CD4-positive, alpha-beta T cell treated with Interleukin-6 at 100 ng/mL for 8 hours (primary cell): ENCODE measurements at regions not wholly inside any gene's neighbourhood (a gene's known extent, or its start where the extent isn't known, plus 50 kb on each side); places are given as distances from the start of the nearest gene placed in this dataset.
"Not testable (repeated sequence)": the region's sequence is repeated elsewhere in the genome, so short reads cannot be mapped to it uniquely, and the experiment has no call there.

Source experiments
- DNase-seq: peaks from one replicate; pipeline ENCODE4 v3.0.0-alpha.2; 2020; ENCODE audit warnings: mixed read lengths, low spot score

GRCh38 chr12:25684070-25684469 lies 131.0 kb upstream of the LMNTD1 start:
- no peak for DNase-seq

DNA sequence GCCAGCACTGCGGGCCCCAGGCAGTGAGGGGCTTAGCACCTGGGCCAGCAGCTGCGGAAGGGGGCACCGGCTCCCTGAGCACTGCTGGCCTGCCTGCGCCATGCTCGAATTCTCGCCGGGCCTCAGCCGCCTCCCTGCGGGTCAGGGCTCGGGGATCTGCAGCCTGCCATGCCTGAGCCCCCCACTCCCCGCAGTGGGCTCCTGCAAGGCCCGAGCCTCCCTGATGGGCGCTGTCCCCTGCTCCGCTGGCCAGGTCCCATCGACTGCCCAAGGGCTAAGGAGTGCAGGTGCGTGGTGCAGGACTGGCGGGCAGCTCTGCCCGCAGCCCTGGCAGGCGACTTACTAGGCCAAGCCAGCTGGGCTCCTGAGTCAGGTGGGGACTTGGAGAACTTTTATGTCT lies 133.3 kb upstream of the LMNTD1 start:
- no peak for DNase-seq

GRCh38 chr12:25687226-25687625 lies 134.1 kb upstream of the LMNTD1 start:
- no peak for DNase-seq

GRCh38 chr12:25688851-25689250 lies 135.8 kb upstream of the LMNTD1 start:
- DNase-seq = not testable (repeated sequence)

DNA sequence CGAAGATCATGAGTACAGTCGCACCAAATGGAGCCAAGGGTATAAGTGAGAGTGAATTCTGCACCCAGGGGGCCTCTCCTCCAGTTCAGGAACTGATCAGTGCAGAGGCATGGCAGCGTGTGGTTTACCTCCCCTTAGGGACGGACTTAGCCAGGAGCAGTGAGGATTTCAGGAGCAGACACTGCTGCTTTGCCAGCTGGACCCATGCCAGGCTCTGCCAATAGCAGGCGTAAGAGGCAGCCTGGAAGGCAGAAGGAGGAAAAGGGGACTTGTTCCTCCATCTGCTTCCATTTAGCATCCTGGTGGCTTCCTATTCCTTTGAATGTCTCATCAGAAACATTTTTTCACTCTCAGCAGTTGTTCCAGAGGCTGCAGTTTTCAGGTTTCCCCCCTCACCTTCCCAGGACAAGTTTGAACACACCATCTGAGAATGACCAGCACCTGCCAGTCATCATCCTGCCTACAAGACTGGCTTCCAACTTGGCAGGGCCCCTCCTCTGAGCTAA lies 137.0 kb upstream of the LMNTD1 start:
- no peak for DNase-seq

- no peak for DNase-seq
Observed at GRCh38 chr12:25690996-25691864, 138.1 kb upstream of the LMNTD1 start.

GRCh38 chr12:25691865-25692114 lies 138.7 kb upstream of the LMNTD1 start:
- no peak for DNase-seq

GRCh38 chr12:25692115-25693035 lies 139.3 kb upstream of the LMNTD1 start:
- DNase-seq = no peak

- no peak for DNase-seq
Observed at GRCh38 chr12:25694072-25694471, 141.0 kb upstream of the LMNTD1 start.

- DNase-seq = no peak
Observed at GRCh38 chr12:25695574-25695973, 142.5 kb upstream of the LMNTD1 start.

GRCh38 chr12:25698772-25699171 lies 145.7 kb upstream of the LMNTD1 start:
- DNase-seq = no peak

DNA sequence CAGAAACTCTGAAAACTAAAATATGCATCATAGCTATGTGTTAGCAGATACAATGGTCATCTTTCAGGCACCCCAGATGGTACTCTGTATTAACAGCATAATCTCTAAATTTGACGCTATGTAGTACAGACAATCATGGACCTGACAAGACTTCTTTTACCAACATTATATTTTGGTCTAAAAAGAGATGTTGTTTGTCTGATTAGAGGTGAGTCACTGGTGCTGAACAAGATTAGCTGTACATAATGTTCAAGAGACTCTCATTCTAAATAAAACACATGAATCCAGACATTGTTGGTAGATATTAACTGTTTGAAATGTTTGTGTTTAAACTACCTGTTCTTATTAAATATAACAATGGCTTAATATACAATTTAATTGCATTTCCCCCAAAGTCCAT lies 146.4 kb upstream of the LMNTD1 start:
- DNase-seq = no peak

GRCh38 chr12:25701290-25701689 lies 148.2 kb upstream of the LMNTD1 start:
- DNase-seq = no peak

GRCh38 chr12:25702553-25702952 lies 149.5 kb upstream of the LMNTD1 start:
- no peak for DNase-seq

GRCh38 chr12:25705261-25705660 lies 152.2 kb upstream of the LMNTD1 start:
- no peak for DNase-seq

- DNase-seq = not testable (repeated sequence)
Observed at GRCh38 chr12:25706646-25707045, 153.6 kb upstream of the LMNTD1 start.

GRCh38 chr12:25707056-25707455 lies 154.0 kb upstream of the LMNTD1 start:
- DNase-seq = no peak

DNA sequence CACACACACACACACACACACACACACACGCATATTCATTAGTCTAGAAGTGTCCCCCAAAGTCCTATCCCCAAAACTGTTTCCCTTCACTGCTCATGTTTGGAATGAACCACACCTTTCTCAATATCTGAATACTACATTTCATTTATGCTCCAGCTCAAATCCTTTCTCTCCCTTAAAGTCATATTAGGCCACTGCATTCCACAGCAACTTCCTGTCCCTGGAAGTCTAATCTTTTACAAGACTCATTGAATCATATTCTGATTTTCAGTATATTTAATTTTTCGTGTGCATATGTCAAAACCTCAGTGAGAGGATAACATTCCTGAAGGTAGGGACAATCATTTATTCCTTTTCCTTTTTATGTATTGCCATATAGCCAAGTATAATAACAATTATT lies 155.6 kb upstream of the LMNTD1 start:
- no peak for DNase-seq

- DNase-seq = no peak
Observed at GRCh38 chr12:25710128-25710527, 157.0 kb upstream of the LMNTD1 start.

GRCh38 chr12:25710938-25711605 lies 158.0 kb upstream of the LMNTD1 start:
- not testable (repeated sequence) for DNase-seq

DNA sequence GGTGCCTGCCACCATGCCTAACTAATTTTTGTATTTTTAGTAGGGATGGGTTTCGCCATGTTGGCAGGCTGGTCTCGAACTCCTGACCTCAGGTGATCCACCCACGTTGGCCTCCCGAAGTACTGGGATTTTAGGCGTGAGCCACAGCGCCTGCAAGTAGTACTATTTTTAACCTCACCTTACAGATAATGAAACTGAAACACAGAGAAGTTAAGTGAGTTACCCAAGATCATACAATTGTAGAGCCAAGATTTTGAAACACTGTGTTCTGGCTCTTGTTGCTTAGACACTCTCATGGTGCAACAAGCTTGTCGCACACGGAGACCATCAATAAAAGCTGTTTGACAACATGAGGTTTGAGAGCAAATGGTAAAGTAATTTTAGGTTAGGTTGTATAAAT lies 159.1 kb upstream of the LMNTD1 start:
- DNase-seq = no peak

DNA sequence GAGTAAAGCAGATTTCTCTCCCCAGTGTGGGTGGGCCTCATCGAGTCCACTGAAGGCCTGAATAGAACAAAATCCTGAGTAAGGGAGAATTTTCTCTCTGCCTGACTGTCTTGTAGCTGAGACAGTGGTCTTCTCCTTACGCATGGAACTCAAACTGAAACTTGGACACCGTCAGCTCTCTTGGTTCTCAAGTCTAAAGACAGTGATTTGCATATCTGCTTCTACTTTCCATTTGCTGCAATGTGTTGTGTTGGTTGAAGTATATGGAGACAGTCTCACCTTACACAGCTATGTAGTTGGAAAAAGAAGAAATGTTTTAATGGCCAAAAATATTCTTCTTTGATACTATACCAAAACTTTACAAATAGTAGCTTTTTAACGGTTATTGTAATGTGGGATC lies 160.2 kb upstream of the LMNTD1 start:
- DNase-seq = no peak
